Retinal pigment epithelial cell (primary cell): ENCODE measurements at regions not wholly inside any gene's neighbourhood (a gene's known extent, or its start where the extent isn't known, plus 50 kb on each side); places are given as distances from the start of the nearest gene placed in this dataset.

Experiments used
- DNase-seq: peaks from one replicate; pipeline ENCODE4 v3.0.0-alpha.2; 2010; ENCODE audit warnings: low read depth
- H3K4me3 ChIP-seq: 2 replicates; pipeline ENCODE4 v1.5.1; 2011; ENCODE audit warnings: mild to moderate bottlenecking, low read length, control low read depth, moderate library complexity
- CTCF ChIP-seq: conservative IDR thresholded peaks from 2 replicates; pipeline ENCODE4 v1.5.1; 2011; ENCODE audit warnings: low read depth, low read length, control low read depth, inconsistent platforms

DNA sequence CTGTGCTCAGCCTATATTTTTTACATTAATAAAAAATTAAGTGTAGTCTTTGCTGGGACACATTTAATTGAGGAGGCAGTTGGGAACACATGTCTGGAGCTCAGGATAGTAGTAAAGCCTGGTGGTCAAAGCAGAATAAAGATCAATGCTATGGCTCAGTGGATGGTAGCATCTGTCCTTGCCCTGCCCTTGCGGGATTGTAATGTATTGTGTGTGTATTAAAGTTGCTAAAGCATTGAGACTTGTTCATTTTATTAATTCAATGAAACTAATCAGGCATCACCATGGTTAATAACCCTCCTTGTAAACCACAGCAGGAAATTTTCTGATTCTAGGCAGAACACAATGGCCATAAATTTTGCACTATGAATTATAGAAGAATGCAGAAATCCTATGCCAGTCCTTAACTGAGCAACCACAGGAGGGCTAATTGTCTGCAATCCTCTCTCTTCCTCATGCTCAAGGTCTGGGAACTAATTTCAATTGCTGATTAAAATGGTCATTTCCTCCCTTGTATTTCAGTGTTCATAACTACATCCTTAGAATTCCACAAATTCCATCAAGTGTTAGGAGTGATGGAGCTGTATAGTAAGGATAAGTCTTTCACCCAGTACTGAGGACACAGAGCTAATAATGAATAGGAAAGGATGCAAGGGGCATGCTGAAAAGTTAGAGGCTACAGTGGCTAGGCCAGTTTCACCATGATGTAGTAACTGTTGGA is 403.2 kb upstream of the DDI1 start:
- peak; percentile 92 for DNase-seq
- H3K4me3 ChIP-seq, result no peak overlapping the region
- peak; percentile 20 for TF ChIP-seq CTCF

DNA sequence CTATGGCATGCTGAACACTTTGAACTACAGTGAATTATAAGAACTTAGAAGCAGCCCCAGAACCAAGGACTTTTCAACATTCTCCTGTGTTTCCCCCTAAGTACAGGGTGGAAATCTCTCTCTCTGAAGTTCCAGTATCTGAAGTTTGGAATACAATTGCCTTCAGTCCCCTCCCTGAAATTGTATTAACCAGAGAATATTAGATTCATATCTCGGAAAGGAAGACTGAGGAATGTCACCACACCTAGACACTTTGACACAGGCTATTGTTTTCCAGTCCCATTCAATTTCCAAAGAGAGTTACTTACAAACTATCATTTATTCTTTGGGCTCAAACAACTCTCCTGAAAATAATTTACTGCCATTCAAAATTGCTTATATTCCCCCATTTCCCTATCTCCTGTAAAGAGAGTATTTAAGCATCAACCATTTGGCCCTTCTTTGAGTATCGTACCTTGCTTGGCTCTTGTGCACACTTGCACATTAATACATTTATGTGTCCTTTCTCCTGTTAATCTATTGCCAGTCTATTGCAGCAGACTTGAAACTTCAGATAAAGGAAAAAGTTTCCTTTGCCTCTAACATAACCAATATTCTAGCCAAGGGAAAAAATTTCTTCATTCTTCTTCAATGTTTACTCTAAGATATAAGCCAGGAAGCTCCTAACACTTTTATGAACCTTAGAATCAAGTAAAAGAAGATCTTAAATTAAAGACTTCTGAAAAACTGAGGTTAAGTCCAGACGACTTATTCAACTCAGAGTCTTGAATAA is 402.4 kb upstream of the DDI1 start:
- no peak for TF ChIP-seq CTCF

GRCh38 chr11:103636232-103636631 is 400.2 kb upstream of the DDI1 start:
- DNase-seq, result no peak
- no peak for TF ChIP-seq CTCF
- no peak overlapping the region for H3K4me3 ChIP-seq

More for the DNA sequence above, 402.4 kb upstream of the DDI1 start:
- no peak overlapping the region for H3K4me3 ChIP-seq
- DNase-seq, result no peak

- H3K4me3 ChIP-seq, result no peak overlapping the region
- DNase-seq, result no peak
- TF ChIP-seq CTCF, result no peak
Measured at GRCh38 chr11:103637295-103637694, 399.1 kb upstream of the DDI1 start.

- no peak overlapping the region for H3K4me3 ChIP-seq
- TF ChIP-seq CTCF, result no peak
- no peak for DNase-seq
Measured at GRCh38 chr11:103637831-103638230, 398.6 kb upstream of the DDI1 start.

DNA sequence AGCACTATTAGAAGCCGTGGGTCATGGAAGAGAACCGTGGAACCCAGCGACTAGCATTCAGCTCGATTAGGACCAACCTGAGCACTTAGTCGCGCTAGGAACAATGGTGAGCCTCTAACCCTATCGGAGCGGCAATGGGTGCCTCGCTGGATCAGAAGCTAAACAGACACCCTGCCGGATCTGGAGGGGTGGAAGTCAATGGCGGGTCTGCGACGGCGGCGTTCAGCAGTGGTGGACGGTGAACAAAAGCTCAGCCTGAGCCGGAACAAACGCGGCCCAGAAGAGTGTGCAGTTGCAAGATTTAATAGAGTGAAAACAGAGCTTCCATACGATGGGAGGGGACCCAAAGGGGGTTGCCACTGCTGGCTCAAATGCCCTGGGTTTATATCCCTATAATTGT is 391.8 kb upstream of the DDI1 start:
- DNase-seq, result no peak
- H3K4me3 ChIP-seq, result no peak overlapping the region
- no peak for TF ChIP-seq CTCF

- no peak for DNase-seq
- no peak for TF ChIP-seq CTCF
- no peak overlapping the region for H3K4me3 ChIP-seq
Measured at GRCh38 chr11:103648054-103648453, 388.4 kb upstream of the DDI1 start.
